Central memory CD8-positive, alpha-beta T cell (primary cell): ENCODE measurements at regions not wholly inside any gene's neighbourhood (a gene's known extent, or its start where the extent isn't known, plus 50 kb on each side); places are given as distances from the start of the nearest gene placed in this dataset.

Experiments used
- ATAC-seq: fragments of 150-1000 bp; cut with Tn5 transposase; replicated peaks from 2 replicates; pipeline ENCODE4 v1.10.0; 2022; ENCODE audit warnings: mild to moderate bottlenecking, moderate FRiP score, moderate number of reproducible peaks; ENCODE audit not compliant: poor library complexity, severe bottlenecking; ENCODE audit errors: extremely low read depth
- DNase-seq, 2 donors: peaks; one replicate each; pipeline ENCODE4 v3.0.0; 2021; ENCODE audit warnings: low spot score in 2 of 2
- H3K27ac Mint-ChIP-seq: one replicate; pipeline ENCODE4 v1.8.0; 2022; ENCODE audit warnings: low read depth, mild to moderate bottlenecking, moderate library complexity, mixed read lengths
- H3K27me3 Mint-ChIP-seq: one replicate; pipeline ENCODE4 v1.8.0; 2022; ENCODE audit warnings: mixed read lengths
- H3K36me3 Mint-ChIP-seq: one replicate; pipeline ENCODE4 v1.8.0; 2022; ENCODE audit warnings: mild to moderate bottlenecking, moderate library complexity, mixed read lengths; ENCODE audit not compliant: insufficient read depth
- H3K4me1 Mint-ChIP-seq: one replicate; pipeline ENCODE4 v1.8.0; 2022; ENCODE audit warnings: mixed read lengths
- H3K4me3 Mint-ChIP-seq: one replicate; pipeline ENCODE4 v1.8.0; 2022; ENCODE audit warnings: mild to moderate bottlenecking, moderate library complexity, mixed read lengths
- H3K9me3 Mint-ChIP-seq: one replicate; pipeline ENCODE4 v1.8.0; 2022; ENCODE audit warnings: mixed read lengths

- no peak overlapping the region for H3K4me3 Mint-ChIP-seq
- ATAC-seq (no peak), DNase-seq (no peak)
- H3K4me1 Mint-ChIP-seq: no peaks in the 10 kb centered on the region
- no peaks in the 10 kb centered on the region for H3K27me3 Mint-ChIP-seq
- no peaks in the 10 kb centered on the region for H3K9me3 Mint-ChIP-seq
- no peak overlapping the region for H3K27ac Mint-ChIP-seq
- peaks cover 1% of the 10 kb centered on the region for H3K36me3 Mint-ChIP-seq
These were observed 171.7 kb upstream of the SLC4A4 start for GRCh38 chr4:71167083-71167482.

- H3K4me3 Mint-ChIP-seq: no peak overlapping the region
- H3K4me1 Mint-ChIP-seq: no peaks in the 10 kb centered on the region
- DNase-seq (no peak), ATAC-seq (no peak)
- H3K27ac Mint-ChIP-seq: no peak overlapping the region
- H3K36me3 Mint-ChIP-seq: no peaks in the 10 kb centered on the region
- no peaks in the 10 kb centered on the region for H3K9me3 Mint-ChIP-seq
- H3K27me3 Mint-ChIP-seq: no peaks in the 10 kb centered on the region
These were observed 167.2 kb upstream of the SLC4A4 start for GRCh38 chr4:71171592-71171991.

GRCh38 chr4:71181332-71181731, 157.5 kb upstream of the SLC4A4 start:
- no peaks in the 10 kb centered on the region for H3K9me3 Mint-ChIP-seq
- ATAC-seq (no peak), DNase-seq (no peak)
- H3K27me3 Mint-ChIP-seq: no peaks in the 10 kb centered on the region
- no peaks in the 10 kb centered on the region for H3K36me3 Mint-ChIP-seq
- H3K4me1 Mint-ChIP-seq: peaks cover 17% of the 10 kb centered on the region
- no peak overlapping the region for H3K4me3 Mint-ChIP-seq
- H3K27ac Mint-ChIP-seq: no peak overlapping the region

- peak in 1 of 2 donors; percentile 17 for DNase-seq
- no peaks in the 10 kb centered on the region for H3K9me3 Mint-ChIP-seq
- H3K4me3 Mint-ChIP-seq: no peak overlapping the region
- no peaks in the 10 kb centered on the region for H3K27me3 Mint-ChIP-seq
- peaks cover 29% of the 10 kb centered on the region for H3K4me1 Mint-ChIP-seq
- no peak overlapping the region for H3K27ac Mint-ChIP-seq
- H3K36me3 Mint-ChIP-seq: no peaks in the 10 kb centered on the region
- no peak for ATAC-seq
These were observed 154.5 kb upstream of the SLC4A4 start for GRCh38 chr4:71184195-71184781.

GRCh38 chr4:71185037-71185436, 153.8 kb upstream of the SLC4A4 start:
- Mint-ChIP-seq H3K27me3 (no peaks in the 10 kb centered on the region), H3K36me3 (no peaks in the 10 kb centered on the region), H3K27ac (no peak overlapping the region), H3K4me1 (peaks cover 29% of the 10 kb centered on the region), H3K9me3 (no peaks in the 10 kb centered on the region), H3K4me3 (no peak overlapping the region)
- ATAC-seq: no peak
- no peak for DNase-seq

GRCh38 chr4:71186257-71186565, 152.6 kb upstream of the SLC4A4 start:
- DNase-seq: no peak
- Mint-ChIP-seq H3K4me1 (peaks cover 38% of the 10 kb centered on the region), H3K36me3 (no peaks in the 10 kb centered on the region), H3K9me3 (no peaks in the 10 kb centered on the region), H3K27ac (peak overlapping the region; percentile 74), H3K4me3 (peak overlapping the region; percentile 91), H3K27me3 (no peaks in the 10 kb centered on the region)
- ATAC-seq: no peak

GRCh38 chr4:71186566-71187403, 152.0 kb upstream of the SLC4A4 start:
- H3K36me3 Mint-ChIP-seq: no peaks in the 10 kb centered on the region
- no peaks in the 10 kb centered on the region for H3K27me3 Mint-ChIP-seq
- peak overlapping the region; percentile 74 for H3K27ac Mint-ChIP-seq
- H3K4me1 Mint-ChIP-seq: peaks cover 41% of the 10 kb centered on the region
- no peaks in the 10 kb centered on the region for H3K9me3 Mint-ChIP-seq
- DNase-seq (peak in 1 of 2 donors; percentile 19), ATAC-seq (peak; percentile 74)
- H3K4me3 Mint-ChIP-seq: peak overlapping the region; percentile 91

- no peaks in the 10 kb centered on the region for H3K9me3 Mint-ChIP-seq
- ATAC-seq (no peak), DNase-seq (no peak)
- H3K4me1 Mint-ChIP-seq: peaks cover 41% of the 10 kb centered on the region
- H3K36me3 Mint-ChIP-seq: no peaks in the 10 kb centered on the region
- peak overlapping the region; percentile 91 for H3K4me3 Mint-ChIP-seq
- peak overlapping the region; percentile 82 for H3K27ac Mint-ChIP-seq
- H3K27me3 Mint-ChIP-seq: no peaks in the 10 kb centered on the region
These were observed 151.2 kb upstream of the SLC4A4 start for GRCh38 chr4:71187404-71188155.

GRCh38 chr4:71188156-71188640, 150.6 kb upstream of the SLC4A4 start:
- no peaks in the 10 kb centered on the region for H3K36me3 Mint-ChIP-seq
- ATAC-seq (no peak), DNase-seq (no peak)
- H3K27me3 Mint-ChIP-seq: no peaks in the 10 kb centered on the region
- peak overlapping the region; percentile 82 for H3K27ac Mint-ChIP-seq
- peak overlapping the region; percentile 91 for H3K4me3 Mint-ChIP-seq
- H3K9me3 Mint-ChIP-seq: no peaks in the 10 kb centered on the region
- peaks cover 41% of the 10 kb centered on the region for H3K4me1 Mint-ChIP-seq

GRCh38 chr4:71188951-71189350, 149.9 kb upstream of the SLC4A4 start:
- Mint-ChIP-seq H3K36me3 (no peaks in the 10 kb centered on the region), H3K27me3 (no peaks in the 10 kb centered on the region), H3K27ac (peak overlapping the region; percentile 82), H3K9me3 (no peaks in the 10 kb centered on the region), H3K4me3 (peak overlapping the region; percentile 91), H3K4me1 (peaks cover 40% of the 10 kb centered on the region)
- ATAC-seq (no peak), DNase-seq (no peak)

GRCh38 chr4:71189471-71189870, 149.3 kb upstream of the SLC4A4 start:
- peaks cover 35% of the 10 kb centered on the region for H3K4me1 Mint-ChIP-seq

GRCh38 chr4:71194454-71194853, 144.4 kb upstream of the SLC4A4 start:
- DNase-seq: no peak
- no peak for ATAC-seq
- H3K36me3 Mint-ChIP-seq: no peaks in the 10 kb centered on the region
- H3K4me3 Mint-ChIP-seq: no peak overlapping the region
- no peaks in the 10 kb centered on the region for H3K27me3 Mint-ChIP-seq
- peaks cover 18% of the 10 kb centered on the region for H3K4me1 Mint-ChIP-seq
- no peaks in the 10 kb centered on the region for H3K9me3 Mint-ChIP-seq
- H3K27ac Mint-ChIP-seq: no peak overlapping the region

More at GRCh38 chr4:71189471-71189870, 149.3 kb upstream of the SLC4A4 start:
- DNase-seq: no peak
- no peak overlapping the region for H3K4me3 Mint-ChIP-seq
- no peaks in the 10 kb centered on the region for H3K36me3 Mint-ChIP-seq
- no peak for ATAC-seq
- H3K27me3 Mint-ChIP-seq: no peaks in the 10 kb centered on the region
- no peaks in the 10 kb centered on the region for H3K9me3 Mint-ChIP-seq
- H3K27ac Mint-ChIP-seq: no peak overlapping the region
